ENCODE measurements at regions not wholly inside any gene's neighbourhood (a gene's known extent, or its start where the extent isn't known, plus 50 kb on each side); places are given as distances from the start of the nearest gene placed in this dataset.

DNA sequence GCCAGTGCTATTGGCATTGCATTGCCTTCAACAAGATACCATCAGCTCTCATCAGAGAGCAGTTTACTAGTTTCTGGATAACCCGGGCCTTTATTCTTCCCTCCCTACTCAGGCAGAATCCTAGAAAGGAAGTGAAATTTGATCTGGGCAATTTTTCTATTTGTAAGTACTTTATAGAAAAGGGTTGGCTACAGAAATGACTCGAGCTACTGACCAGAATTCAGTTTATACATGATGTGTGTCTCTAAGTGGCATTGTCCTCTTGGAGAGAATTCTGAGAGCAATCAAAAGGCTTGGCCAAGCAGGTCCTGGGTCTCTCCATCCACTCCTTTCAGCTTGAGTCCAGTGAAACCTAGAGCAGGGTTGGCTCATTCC is 192.7 kb upstream of the LEF1 start:
- Mint-ChIP-seq H3K9me3 (no peaks in the 10 kb centered on the region), H3K4me3 (no peak overlapping the region), H3K27me3 (ENCODE audit: low read depth) (peaks cover 12% of the 10 kb centered on the region), H3K27ac (no peak overlapping the region), H3K4me1 (ENCODE audit: low read depth) (peaks cover 64% of the 10 kb centered on the region), H3K36me3 (ENCODE audit: insufficient read depth in 2 of 2) (peaks cover 0 to 1% of the 10 kb centered on the region in 2 donors)
- no peak for ATAC-seq (replicated peaks in 1 of 2)
- DNase-seq: no peak

GRCh38 chr4:108360754-108361445 is 192.2 kb upstream of the LEF1 start:
- no peak for ATAC-seq (replicated peaks in 1 of 2)

DNA sequence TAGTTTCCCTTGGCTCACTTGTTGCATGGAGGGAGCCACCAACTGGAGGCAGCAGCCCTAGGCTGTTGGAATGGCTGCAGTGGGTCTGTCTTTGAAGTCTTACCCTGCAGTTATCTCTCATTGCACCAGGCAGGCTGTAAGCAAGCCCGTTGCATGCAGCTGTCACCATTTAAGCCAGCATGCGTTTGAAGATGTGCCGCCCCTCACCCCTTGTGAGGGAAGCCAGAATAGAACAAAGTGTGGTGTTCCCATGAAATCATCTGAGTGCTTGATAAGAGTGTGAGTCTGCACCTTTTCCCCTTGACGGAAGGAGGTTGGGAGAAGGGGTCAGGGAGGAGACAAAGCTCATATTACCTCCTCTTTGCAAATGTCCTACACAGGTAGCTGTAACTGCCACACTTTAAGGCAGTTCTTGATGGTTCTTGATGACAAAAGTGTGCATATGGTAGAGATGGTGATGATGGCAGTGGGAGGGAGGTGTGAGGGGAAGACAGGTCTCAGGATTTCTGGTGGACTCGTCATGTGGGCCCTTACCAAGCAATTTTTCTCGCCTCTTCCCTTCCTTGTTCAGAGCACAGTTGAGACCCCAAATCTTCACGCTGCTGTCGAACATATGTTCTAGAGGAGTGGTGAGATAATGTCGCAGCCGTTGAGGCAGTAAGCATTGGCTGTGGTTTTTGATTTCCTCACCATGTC is 191.4 kb upstream of the LEF1 start:
- Mint-ChIP-seq H3K4me1 (ENCODE audit: low read depth) (peaks cover 77% of the 10 kb centered on the region), H3K27ac (no peak overlapping the region), H3K9me3 (no peaks in the 10 kb centered on the region), H3K27me3 (ENCODE audit: low read depth) (peaks cover 12% of the 10 kb centered on the region), H3K36me3 (ENCODE audit: insufficient read depth in 2 of 2) (peaks cover 0 to 1% of the 10 kb centered on the region in 2 donors), H3K4me3 (peak overlapping the region; percentile 62 to 76)
- DNase-seq (no peak), ATAC-seq (replicated peaks in 1 of 2) (peak in 1 of 2 donors; percentile 26)

More at GRCh38 chr4:108360754-108361445, 192.2 kb upstream of the LEF1 start:
- Mint-ChIP-seq H3K4me3 (peak overlapping the region in 1 of 2 donors; percentile 55), H3K9me3 (no peaks in the 10 kb centered on the region), H3K27ac (no peak overlapping the region), H3K4me1 (ENCODE audit: low read depth) (peaks cover 70% of the 10 kb centered on the region), H3K27me3 (ENCODE audit: low read depth) (peaks cover 12% of the 10 kb centered on the region), H3K36me3 (ENCODE audit: insufficient read depth in 2 of 2) (peaks cover 0 to 1% of the 10 kb centered on the region in 2 donors)
- DNase-seq: no peak

- ATAC-seq (replicated peaks in 1 of 2) (peak; percentile 63 to 77), DNase-seq (peak; percentile 29 to 48)
- Mint-ChIP-seq H3K27ac (no peak overlapping the region), H3K36me3 (ENCODE audit: insufficient read depth in 2 of 2) (peaks cover 0 to 1% of the 10 kb centered on the region in 2 donors), H3K27me3 (ENCODE audit: low read depth) (peaks cover 12% of the 10 kb centered on the region), H3K4me3 (peak overlapping the region; percentile 62 to 76), H3K9me3 (no peaks in the 10 kb centered on the region), H3K4me1 (ENCODE audit: low read depth) (peaks cover 85% of the 10 kb centered on the region)
These were observed 190.6 kb upstream of the LEF1 start for GRCh38 chr4:108359130-108359985.

- peak overlapping the region; percentile 88 for H3K27ac Mint-ChIP-seq
- peak overlapping the region; percentile 53 to 64 for H3K4me3 Mint-ChIP-seq
- peaks cover 75% of the 10 kb centered on the region for H3K4me1 Mint-ChIP-seq (ENCODE audit: low read depth)
- no peaks in the 10 kb centered on the region for H3K9me3 Mint-ChIP-seq
- H3K27me3 Mint-ChIP-seq (ENCODE audit: low read depth): peaks cover 12% of the 10 kb centered on the region
- peak; percentile 41 to 52 for ATAC-seq (replicated peaks in 1 of 2)
- peak in 1 of 2 donors; percentile 14 for DNase-seq
- peaks cover 0 to 1% of the 10 kb centered on the region in 2 donors for H3K36me3 Mint-ChIP-seq (ENCODE audit: insufficient read depth in 2 of 2)
These were observed 187.3 kb upstream of the LEF1 start for GRCh38 chr4:108355902-108356535.

DNA sequence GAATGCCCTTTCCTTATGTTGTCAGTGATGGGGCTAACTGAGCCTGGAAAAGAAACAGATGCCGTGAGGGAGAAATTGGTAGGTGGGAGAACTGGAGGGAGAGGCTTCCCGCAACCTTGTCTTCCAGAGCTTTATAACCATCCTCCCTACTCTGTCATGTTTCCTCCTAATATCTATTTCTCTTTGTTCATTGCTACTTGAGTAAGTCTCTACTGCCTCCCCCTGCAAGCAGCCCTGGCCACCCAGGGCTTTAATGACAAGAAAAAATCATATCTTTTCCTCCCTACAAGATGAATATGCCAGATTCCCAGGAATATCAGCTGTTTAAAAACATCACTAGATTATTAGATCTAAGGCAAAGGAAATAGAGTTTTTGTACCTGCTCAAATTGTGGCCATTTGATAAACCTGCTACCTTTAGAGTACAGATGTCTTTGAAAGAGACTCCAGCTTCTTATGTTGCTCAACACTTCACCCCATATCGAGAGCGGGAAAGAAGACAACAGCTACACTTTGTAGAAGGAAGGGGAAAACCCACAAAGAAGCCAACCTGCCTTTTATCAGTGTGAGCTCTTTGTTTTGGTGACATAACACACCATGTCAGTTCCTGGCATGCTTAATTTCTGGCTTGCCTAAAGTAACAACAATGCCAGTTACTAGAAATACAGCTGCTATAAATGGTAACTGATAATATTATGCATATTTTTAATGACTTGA is 186.6 kb upstream of the LEF1 start:
- peak overlapping the region; percentile 53 to 64 for H3K4me3 Mint-ChIP-seq
- H3K27me3 Mint-ChIP-seq (ENCODE audit: low read depth): peaks cover 5% of the 10 kb centered on the region
- H3K36me3 Mint-ChIP-seq (ENCODE audit: insufficient read depth in 2 of 2): peaks cover 0 to 1% of the 10 kb centered on the region in 2 donors
- peak overlapping the region; percentile 88 for H3K27ac Mint-ChIP-seq
- DNase-seq (peak; percentile 24 to 29), ATAC-seq (replicated peaks in 1 of 2) (peak; percentile 82 to 85)
- H3K9me3 Mint-ChIP-seq: no peaks in the 10 kb centered on the region
- H3K4me1 Mint-ChIP-seq (ENCODE audit: low read depth): peaks cover 68% of the 10 kb centered on the region

DNA sequence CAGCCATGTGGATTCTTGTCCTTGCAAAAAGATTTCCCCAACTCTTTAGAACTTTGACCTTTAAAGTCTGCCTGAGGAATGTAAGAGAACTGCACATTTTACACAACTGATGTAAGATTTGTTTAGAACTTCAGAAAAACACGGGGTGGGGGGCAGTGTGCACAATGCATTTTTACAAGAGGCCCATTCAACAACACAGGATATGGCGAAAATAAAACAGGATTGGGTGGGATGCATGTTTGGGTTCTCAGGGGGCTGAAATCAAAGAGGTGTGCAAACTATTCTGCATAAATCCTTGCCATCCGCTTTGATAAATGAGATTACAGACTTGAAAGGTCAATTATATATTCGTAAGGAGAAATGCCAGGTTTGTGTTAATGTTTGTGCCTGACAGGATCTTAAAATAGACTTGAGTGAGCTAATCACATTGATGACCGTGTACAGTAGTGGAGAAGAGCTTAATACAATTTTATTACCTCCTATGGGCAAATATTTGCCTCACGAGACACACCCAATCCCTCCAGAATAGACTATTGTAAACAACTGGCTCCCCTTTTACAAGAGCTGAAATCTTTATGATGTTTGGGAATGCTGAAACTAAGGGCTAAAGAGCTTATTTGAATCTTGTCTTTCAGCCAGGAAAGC is 184.1 kb upstream of the LEF1 start:
- ATAC-seq (replicated peaks in 1 of 2) (no peak), DNase-seq (no peak)
- H3K9me3 Mint-ChIP-seq: no peaks in the 10 kb centered on the region
- no peak overlapping the region for H3K27ac Mint-ChIP-seq
- H3K4me1 Mint-ChIP-seq (ENCODE audit: low read depth): peaks cover 48% of the 10 kb centered on the region
- H3K27me3 Mint-ChIP-seq (ENCODE audit: low read depth): no peaks in the 10 kb centered on the region
- no peak overlapping the region for H3K4me3 Mint-ChIP-seq
- peaks cover 0 to 1% of the 10 kb centered on the region in 2 donors for H3K36me3 Mint-ChIP-seq (ENCODE audit: insufficient read depth in 2 of 2)

DNA sequence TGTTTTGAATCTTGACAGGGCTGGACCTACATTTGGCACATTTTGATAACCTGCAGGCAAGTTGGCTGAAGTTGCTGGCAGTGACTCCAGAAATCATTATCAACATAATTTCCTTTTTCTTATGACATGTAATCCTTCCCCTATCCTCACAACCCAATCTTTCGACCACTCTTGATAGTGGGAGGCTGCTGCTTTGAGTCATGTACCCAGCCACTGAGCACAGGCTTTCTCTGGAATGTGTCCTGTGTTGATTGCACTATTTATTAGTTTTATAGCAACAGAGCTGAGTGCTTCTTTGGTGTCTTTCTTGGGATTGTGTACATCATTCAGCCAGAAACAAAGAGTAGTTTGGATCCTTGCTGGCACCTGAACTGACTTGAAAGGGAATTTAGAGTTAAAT is 183.1 kb upstream of the LEF1 start:
- Mint-ChIP-seq H3K4me1 (ENCODE audit: low read depth) (peaks cover 41% of the 10 kb centered on the region), H3K27me3 (ENCODE audit: low read depth) (no peaks in the 10 kb centered on the region), H3K36me3 (ENCODE audit: insufficient read depth in 2 of 2) (no peaks in the 10 kb centered on the region), H3K4me3 (no peak overlapping the region), H3K9me3 (no peaks in the 10 kb centered on the region), H3K27ac (no peak overlapping the region)
- no peak for DNase-seq
- ATAC-seq (replicated peaks in 1 of 2): no peak

GRCh38 chr4:108350332-108350731 is 181.6 kb upstream of the LEF1 start:
- ATAC-seq (replicated peaks in 1 of 2) (no peak), DNase-seq (no peak)
- Mint-ChIP-seq H3K27me3 (ENCODE audit: low read depth) (no peaks in the 10 kb centered on the region), H3K27ac (no peak overlapping the region), H3K4me1 (ENCODE audit: low read depth) (peaks cover 35% of the 10 kb centered on the region), H3K4me3 (no peak overlapping the region), H3K36me3 (ENCODE audit: insufficient read depth in 2 of 2) (no peaks in the 10 kb centered on the region), H3K9me3 (no peaks in the 10 kb centered on the region)

DNA sequence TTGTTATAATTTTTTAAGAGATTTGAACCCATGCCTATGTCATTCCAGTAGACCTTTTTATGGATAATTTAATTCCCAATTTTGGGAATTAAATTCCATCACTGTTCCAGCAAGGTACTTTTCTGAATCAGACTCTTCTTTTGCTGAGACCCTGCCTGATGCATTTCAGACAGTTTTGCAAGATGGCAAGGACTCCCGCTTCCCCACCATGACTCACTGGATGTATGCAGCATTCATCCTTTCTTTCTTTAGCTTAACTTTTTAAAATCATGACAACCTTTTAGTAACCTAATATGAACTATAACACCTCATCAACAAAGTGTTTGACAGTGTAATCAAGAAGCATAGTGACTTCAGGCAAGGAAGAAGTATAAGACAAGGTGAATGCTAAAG is 178.1 kb upstream of the LEF1 start:
- H3K4me1 Mint-ChIP-seq (ENCODE audit: low read depth): peaks cover 25% of the 10 kb centered on the region

GRCh38 chr4:108345862-108346817 is 177.4 kb upstream of the LEF1 start:
- Mint-ChIP-seq H3K36me3 (ENCODE audit: insufficient read depth in 2 of 2) (no peaks in the 10 kb centered on the region), H3K9me3 (no peaks in the 10 kb centered on the region), H3K4me1 (ENCODE audit: low read depth) (peaks cover 25% of the 10 kb centered on the region), H3K27me3 (ENCODE audit: low read depth) (no peaks in the 10 kb centered on the region), H3K27ac (no peak overlapping the region), H3K4me3 (no peak overlapping the region)
- DNase-seq (no peak), ATAC-seq (replicated peaks in 1 of 2) (no peak)

More for the DNA sequence above, 178.1 kb upstream of the LEF1 start:
- no peaks in the 10 kb centered on the region for H3K9me3 Mint-ChIP-seq
- H3K36me3 Mint-ChIP-seq (ENCODE audit: insufficient read depth in 2 of 2): no peaks in the 10 kb centered on the region
- ATAC-seq (replicated peaks in 1 of 2) (no peak), DNase-seq (no peak)
- no peak overlapping the region for H3K27ac Mint-ChIP-seq
- H3K27me3 Mint-ChIP-seq (ENCODE audit: low read depth): no peaks in the 10 kb centered on the region
- no peak overlapping the region for H3K4me3 Mint-ChIP-seq

Measured in activated T-cell treated with anti-CD3 and anti-CD28 coated beads, Interleukin-2, amount 50 U/mL, for 72 hours (primary cell).